C4-2B (cell line): ENCODE measurements at regions not wholly inside any gene's neighbourhood (a gene's known extent, or its start where the extent isn't known, plus 50 kb on each side); places are given as distances from the start of the nearest gene placed in this dataset.

Experiments
- H3K27ac ChIP-seq: fragments of 450-650 bp; 2 replicates; pipeline ENCODE4 v1.5.1; 2017
- CTCF ChIP-seq: fragments of 450-650 bp; conservative IDR thresholded peaks from 2 replicates; pipeline ENCODE4 v1.5.1; 2017; ENCODE audit warnings: mild to moderate bottlenecking
- ZFX ChIP-seq: fragments of 450-650 bp; IDR thresholded peaks from 2 replicates; pipeline ENCODE4 v1.6.1; 2017

- TF ChIP-seq CTCF, result no peak
- no peak for TF ChIP-seq ZFX
- H3K27ac ChIP-seq, result no peak overlapping the region
Measured at GRCh38 chr9:61674465-61674864, 484.6 kb downstream of the SPATA31A7 start.

DNA sequence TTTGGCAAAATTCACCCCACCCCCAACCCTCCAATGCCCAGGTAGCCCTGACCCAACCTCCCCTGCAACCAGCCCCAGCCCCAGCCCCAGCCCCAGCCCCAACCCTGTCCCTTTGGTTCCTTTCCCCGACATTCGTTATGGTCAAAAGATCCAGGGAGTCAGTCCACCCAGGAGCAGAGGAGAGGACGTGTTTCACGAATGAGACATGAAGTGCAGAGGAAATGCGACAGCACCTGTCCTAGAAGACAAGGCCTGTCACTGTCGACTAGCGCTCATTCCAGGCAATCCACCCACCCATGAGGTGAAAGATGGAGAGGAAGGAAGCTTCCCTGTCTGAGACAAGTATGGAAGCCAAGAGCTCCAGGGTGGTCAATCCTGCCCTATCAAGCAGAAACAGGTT is 485.0 kb downstream of the SPATA31A7 start:
- H3K27ac ChIP-seq, result no peak overlapping the region
- no peak for TF ChIP-seq CTCF
- no peak for TF ChIP-seq ZFX
